GM23338 (cell line): ENCODE measurements at regions not wholly inside any gene's neighbourhood (a gene's known extent, or its start where the extent isn't known, plus 50 kb on each side); places are given as distances from the start of the nearest gene placed in this dataset.

Experiments used
- CREB1 ChIP-seq: fragments of 250-450 bp; sonication (Bioruptor Pico); IDR thresholded peaks from 2 replicates; pipeline ENCODE4 v1.5.0; 2020; ENCODE audit warnings: low read depth, mild to moderate bottlenecking, moderate library complexity
- EZH2phosphoT487 ChIP-seq: fragments of 200-600 bp; sonication (generic); IDR thresholded peaks from one replicate; pipeline ENCODE4 v1.8.1; 2018; ENCODE audit warnings: antibody characterized with exemption; ENCODE audit not compliant: unreplicated experiment
- NANOG ChIP-seq: IDR thresholded peaks from 2 replicates; pipeline ENCODE4 v1.6.1; 2016; ENCODE audit warnings: antibody characterized with exemption, borderline replicate concordance
- POLR2AphosphoS5 ChIP-seq: IDR thresholded peaks from 2 replicates; pipeline ENCODE4 v1.6.1; 2016; ENCODE audit warnings: antibody characterized with exemption, low read depth
- REST ChIP-seq: IDR thresholded peaks from one replicate; pipeline ENCODE4 v1.6.1; 2018; ENCODE audit warnings: antibody characterized with exemption; ENCODE audit not compliant: unreplicated experiment
- ZNF331 ChIP-seq: fragments of 250-450 bp; sonication (Bioruptor Pico); IDR thresholded peaks from 2 replicates; pipeline ENCODE4 v1.5.0; 2020; ENCODE audit warnings: low read depth, mild to moderate bottlenecking, moderate library complexity
- ZNF462 ChIP-seq: fragments of 250-450 bp; sonication (Bioruptor Pico); IDR thresholded peaks from 2 replicates; pipeline ENCODE4 v1.5.0; 2020; ENCODE audit warnings: mild to moderate bottlenecking, moderate library complexity

GRCh38 chr2:39537150-39537549 is 100.1 kb upstream of the MAP4K3 start (continued):
- no peak for TF ChIP-seq ZNF462 (CRISPR knock-in tag)
- no peak for TF ChIP-seq EZH2phosphoT487
- no peak for TF ChIP-seq POLR2AphosphoS5
- TF ChIP-seq CREB1 (CRISPR knock-in tag) = no peak
- no peak for TF ChIP-seq ZNF331 (CRISPR knock-in tag)
- no peak for TF ChIP-seq NANOG
- no peak for TF ChIP-seq REST
